Esophagus muscularis mucosa (tissue), 4 donors: ENCODE measurements at regions not wholly inside any gene's neighbourhood (a gene's known extent, or its start where the extent isn't known, plus 50 kb on each side); places are given as distances from the start of the nearest gene placed in this dataset.

Experiments used
- EP300 ChIP-seq: sonication (generic); formaldehyde crosslinking; IDR thresholded peaks from one replicate; pipeline ENCODE4 v1.6.1; 2017; ENCODE audit warnings: antibody characterized with exemption
- POLR2A ChIP-seq: fragments of 450-650 bp; IDR thresholded peaks from one replicate; pipeline ENCODE4 v1.6.1; 2017; ENCODE audit warnings: antibody characterized with exemption, moderate library complexity, mild to moderate bottlenecking, low read depth
- POLR2AphosphoS5 ChIP-seq, 2 donors: sonication (generic); formaldehyde crosslinking; IDR thresholded peaks; one replicate each; pipeline ENCODE4 v1.6.1; 2017; ENCODE audit warnings: antibody characterized with exemption in 2 of 2
- TF ChIP-seq, protein P1 (sequence below), 3 experiments: fragments of 200-600 bp in 2 of 3; fragments of 450-650 bp in 1 of 3; sonication (generic) in 2 of 3; IDR thresholded peaks; one replicate each; pipeline ENCODE4 v1.5.1; 2017 to 2019; ENCODE audit warnings: antibody characterized with exemption in 3 of 3, mild to moderate bottlenecking in 2 of 3, moderate library complexity in 1 of 3

DNA sequence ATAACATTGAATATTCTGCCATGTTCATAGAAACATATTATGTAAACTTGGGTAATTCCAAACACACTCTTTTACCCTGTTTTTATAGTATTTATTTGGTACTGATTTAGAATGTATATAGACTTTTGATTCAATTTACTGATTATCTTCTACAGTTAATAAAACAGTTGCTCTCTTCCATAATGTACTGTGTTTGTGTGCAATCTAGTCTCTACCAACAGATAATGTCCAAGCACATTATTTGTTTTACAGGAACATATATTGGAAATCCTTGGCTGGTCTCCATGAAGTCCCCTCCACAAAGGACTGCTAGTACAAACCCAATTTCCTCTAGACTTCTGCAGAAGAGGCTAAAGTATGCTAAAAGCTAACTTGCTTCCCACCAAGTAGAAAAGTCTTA lies 386.6 kb downstream of the RND3 start:
- TF ChIP-seq, protein P1, sequence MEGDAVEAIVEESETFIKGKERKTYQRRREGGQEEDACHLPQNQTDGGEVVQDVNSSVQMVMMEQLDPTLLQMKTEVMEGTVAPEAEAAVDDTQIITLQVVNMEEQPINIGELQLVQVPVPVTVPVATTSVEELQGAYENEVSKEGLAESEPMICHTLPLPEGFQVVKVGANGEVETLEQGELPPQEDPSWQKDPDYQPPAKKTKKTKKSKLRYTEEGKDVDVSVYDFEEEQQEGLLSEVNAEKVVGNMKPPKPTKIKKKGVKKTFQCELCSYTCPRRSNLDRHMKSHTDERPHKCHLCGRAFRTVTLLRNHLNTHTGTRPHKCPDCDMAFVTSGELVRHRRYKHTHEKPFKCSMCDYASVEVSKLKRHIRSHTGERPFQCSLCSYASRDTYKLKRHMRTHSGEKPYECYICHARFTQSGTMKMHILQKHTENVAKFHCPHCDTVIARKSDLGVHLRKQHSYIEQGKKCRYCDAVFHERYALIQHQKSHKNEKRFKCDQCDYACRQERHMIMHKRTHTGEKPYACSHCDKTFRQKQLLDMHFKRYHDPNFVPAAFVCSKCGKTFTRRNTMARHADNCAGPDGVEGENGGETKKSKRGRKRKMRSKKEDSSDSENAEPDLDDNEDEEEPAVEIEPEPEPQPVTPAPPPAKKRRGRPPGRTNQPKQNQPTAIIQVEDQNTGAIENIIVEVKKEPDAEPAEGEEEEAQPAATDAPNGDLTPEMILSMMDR (IDR thresholded peaks at IDR 0.05): no peak
- TF ChIP-seq EP300 (no peak), POLR2AphosphoS5 (IDR thresholded peaks at IDR 0.05) (no peak), POLR2A (no peak)
